A549 (cell line): ENCODE measurements at regions not wholly inside any gene's neighbourhood (a gene's known extent, or its start where the extent isn't known, plus 50 kb on each side); places are given as distances from the start of the nearest gene placed in this dataset.

Source experiments
- CHD2 ChIP-seq: fragments of 150-350 bp; IDR thresholded peaks from 2 replicates; pipeline ENCODE4 v1.6.1; 2014; ENCODE audit warnings: low read length; ENCODE audit not compliant: partially characterized antibody
- CTCF ChIP-seq: fragments of >200 bp; sonication (Bioruptor Twin); formaldehyde crosslinking; IDR thresholded peaks from 3 replicates; pipeline ENCODE4 v1.5.1; 2016
- POLR2A ChIP-seq: IDR thresholded peaks from 2 replicates; pipeline ENCODE4 v1.6.1; 2012; ENCODE audit warnings: mild to moderate bottlenecking, low read length
- RCOR1 ChIP-seq: fragments of 150-350 bp; IDR thresholded peaks from 2 replicates; pipeline ENCODE4 v1.6.1; 2014; ENCODE audit warnings: antibody characterized with exemption, low read length, low read depth
- RFX5 ChIP-seq: fragments of 450-650 bp; IDR thresholded peaks from 2 replicates; pipeline ENCODE4 v1.7.1; 2014; ENCODE audit warnings: antibody characterized with exemption, mild to moderate bottlenecking, moderate library complexity

DNA sequence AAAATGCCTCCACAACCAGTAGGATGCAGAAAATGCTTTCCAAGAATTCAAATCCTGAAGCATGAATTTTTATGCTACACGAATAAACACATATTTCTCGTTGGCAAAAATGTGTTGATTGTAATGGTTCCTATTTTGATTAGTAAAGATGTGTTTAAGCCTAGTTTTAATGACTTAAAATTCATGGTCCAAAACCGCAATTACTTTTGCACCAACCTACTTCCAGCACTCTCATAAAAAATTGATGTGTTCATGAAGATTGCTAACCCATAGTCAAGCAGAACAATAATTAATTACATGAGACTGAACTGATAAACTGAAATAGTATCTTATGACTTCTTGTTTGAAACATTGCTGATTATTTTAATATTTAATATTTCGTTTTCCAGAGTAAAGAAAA lies 828.8 kb downstream of the CCSER2 start:
- TF ChIP-seq CHD2 (no peak), RFX5 (no peak), CTCF (no peak), RCOR1 (no peak), POLR2A (no peak)
